GM12878 (cell line): ENCODE measurements at regions not wholly inside any gene's neighbourhood (a gene's known extent, or its start where the extent isn't known, plus 50 kb on each side); places are given as distances from the start of the nearest gene placed in this dataset.
A peak's percentile ranks its signal among the peaks of the same experiment; 100 is the strongest.

ENCODE experiments used
- ATAC-seq: fragments of 200-7000 bp; cut with Tn5 transposase; 3 replicates; pipeline ENCODE4 v1.9.1; 2020; ENCODE audit warnings: mild to moderate bottlenecking, moderate library complexity
- BruUV-seq: library from RNA; stranded (reverse); fragments of 400-500 nt; replicated peaks from 2 replicates; lab custom pipeline; 2021; lab: Mats Ljungman, UMichigan
- CTCF ChIA-PET: fragments of 300-600 bp; sonication (Branson Sonifier 250); formaldehyde crosslinking; extraction: SDS; loops from one replicate; lab custom pipeline; 2021; ENCODE audit warnings: inconsistent platforms; lab: Yijun Ruan, JAX
- POLR2A ChIA-PET: fragments of 350-600 bp; formaldehyde crosslinking; extraction: SDS; loops from one replicate; lab custom pipeline; 2021; ENCODE audit warnings: inconsistent platforms; lab: Charles Lee
- RAD21 ChIA-PET: fragments of 300-600 bp; sonication (Branson Sonifier 250); formaldehyde crosslinking; loops from one replicate; lab custom pipeline; 2023; ENCODE audit warnings: antibody characterized with exemption; ENCODE audit not compliant: unreplicated experiment; lab: Charles Lee
- SMC1A ChIA-PET: fragments of 300-600 bp; sonication (Branson Sonifier 250); formaldehyde crosslinking; loops from one replicate; lab custom pipeline; 2023; ENCODE audit not compliant: unreplicated experiment, uncharacterized antibody; lab: Charles Lee
- DNase-seq: peaks from one replicate; pipeline ENCODE4 v3.0.0-alpha.2; 2011; ENCODE audit warnings: low read depth, low spot score
- FAIRE-seq: peaks from 3 replicates; lab custom pipeline; 2011; peaks lifted over from hg19 to GRCh38; lab: Jason Lieb, UNC
- H2AFZ ChIP-seq: 2 replicates; pipeline ENCODE4 v1.6.0; 2011; ENCODE audit warnings: low read depth, low read length, control low read depth; ENCODE audit not compliant: control insufficient read depth
- H3K27ac ChIP-seq: 2 replicates; pipeline ENCODE4 v1.5.1; 2011; ENCODE audit warnings: control low read depth; ENCODE audit not compliant: control insufficient read depth, insufficient read depth
- H3K27me3 ChIP-seq, 2 experiments: replicated peaks in 1 of 2; 2 replicates each; pipeline versions ENCODE4 v1.6.0 to v1.6.1; 2011; ENCODE audit warnings: low read length in 1 of 2; ENCODE audit not compliant: control insufficient read depth in 2 of 2, insufficient read depth in 2 of 2
- H3K36me3 ChIP-seq, 2 experiments: 2 replicates each; pipeline ENCODE4 v1.5.1; 2011; ENCODE audit warnings: low read length in 1 of 2; ENCODE audit not compliant: control insufficient read depth in 2 of 2, insufficient read depth in 2 of 2
- H3K4me1 ChIP-seq: 2 replicates; pipeline ENCODE4 v1.6.1; 2011; ENCODE audit warnings: mild to moderate bottlenecking, low read length, moderate library complexity, mixed read lengths; ENCODE audit not compliant: control insufficient read depth, insufficient read depth
- H3K4me2 ChIP-seq: 2 replicates; pipeline ENCODE4 v1.6.0; 2011; ENCODE audit warnings: control low read depth; ENCODE audit not compliant: control insufficient read depth, insufficient read depth
- H3K4me3 ChIP-seq: fragments of 200-600 bp; sonication (generic); 2 replicates; pipeline ENCODE4 v1.5.1; 2016
- H3K79me2 ChIP-seq: 2 replicates; pipeline ENCODE4 v1.6.0; 2011; ENCODE audit warnings: low read length; ENCODE audit not compliant: control insufficient read depth, insufficient read depth
- H3K9ac ChIP-seq: 2 replicates; pipeline ENCODE4 v1.8.0; 2011; ENCODE audit warnings: low read length, control low read depth, mixed read lengths; ENCODE audit not compliant: control insufficient read depth, insufficient read depth
- H3K9me3 ChIP-seq: replicated peaks from 3 replicates; pipeline ENCODE4 v1.5.1; 2011; ENCODE audit warnings: mild to moderate bottlenecking, low read length; ENCODE audit not compliant: control insufficient read depth, insufficient read depth
- H4K20me1 ChIP-seq: 2 replicates; pipeline ENCODE4 v1.6.0; 2011; ENCODE audit not compliant: control insufficient read depth, insufficient read depth
- CHD2 ChIP-seq: IDR thresholded peaks from 2 replicates; pipeline ENCODE4 v1.6.1; 2011; ENCODE audit warnings: low read depth, low read length, improper control_type of control experiment, borderline replicate concordance
- CREB1 ChIP-seq: IDR thresholded peaks from 2 replicates; pipeline ENCODE4 v1.6.1; 2012; ENCODE audit warnings: low read depth, mild to moderate bottlenecking, inconsistent platforms
- IKZF1 ChIP-seq: fragments of 450-650 bp; conservative IDR thresholded peaks from 2 replicates; pipeline ENCODE4 v1.6.1; 2017; ENCODE audit warnings: antibody characterized with exemption, mild to moderate bottlenecking
- IKZF2 ChIP-seq, 2 experiments: fragments of 450-650 bp; IDR thresholded peaks; 2 replicates each; pipeline ENCODE4 v1.6.1; 2017; ENCODE audit warnings: mild to moderate bottlenecking in 2 of 2, moderate library complexity in 2 of 2
- KLF5 ChIP-seq: fragments of 450-650 bp; IDR thresholded peaks from 2 replicates; pipeline ENCODE4 v1.6.1; 2014; ENCODE audit warnings: mild to moderate bottlenecking; ENCODE audit not compliant: partially characterized antibody
- MTA2 ChIP-seq: fragments of 450-650 bp; IDR thresholded peaks from 2 replicates; pipeline ENCODE4 v1.6.1; 2016; ENCODE audit warnings: low read depth, mild to moderate bottlenecking, moderate library complexity
- MTA3 ChIP-seq: IDR thresholded peaks from 2 replicates; pipeline ENCODE4 v1.6.1; 2012; ENCODE audit warnings: low read length, inconsistent platforms, borderline replicate concordance
- MYC ChIP-seq: IDR thresholded peaks from 2 replicates; pipeline ENCODE4 v1.6.1; 2011; ENCODE audit warnings: mild to moderate bottlenecking, low read length, moderate library complexity, inconsistent platforms; ENCODE audit not compliant: insufficient read depth, insufficient replicate concordance, insufficient read length, severe bottlenecking
- SMARCA5 ChIP-seq: fragments of 450-650 bp; IDR thresholded peaks from 2 replicates; pipeline ENCODE4 v1.6.1; 2017; ENCODE audit warnings: mild to moderate bottlenecking
- SPI1 ChIP-seq: IDR thresholded peaks from 2 replicates; pipeline ENCODE4 v1.6.1; 2011; ENCODE audit warnings: low read depth, mild to moderate bottlenecking, low read length, moderate library complexity, borderline replicate concordance; ENCODE audit not compliant: insufficient read depth
- SREBF2 ChIP-seq: IDR thresholded peaks from 2 replicates; pipeline ENCODE4 v1.6.1; 2012; ENCODE audit warnings: mild to moderate bottlenecking, low read length
- ZBTB4 ChIP-seq: fragments of 450-650 bp; formaldehyde crosslinking; IDR thresholded peaks from 2 replicates; pipeline ENCODE4 v1.4.0; 2022; ENCODE audit warnings: mild to moderate bottlenecking, moderate library complexity
- WGBS: methylation state at CpG from one replicate; pipeline ENCODE4 v1.1.6; 2016; ENCODE audit warnings: low lambda C conversion rate; ENCODE audit not compliant: insufficient replicate concordance, insufficient coverage; ENCODE audit errors: missing lambda C conversion rate; 5-methylcytosine and 5-hydroxymethylcytosine counted together
- in situ Hi-C: fragments of 300-500 bp; cut with MboI; formaldehyde crosslinking; loops from 9 replicates; pipeline ENCODE4 v1.14.3; 2018; ENCODE audit warnings: mixed read lengths
- intact Hi-C: fragments of 100-400 bp; cut with micrococcal nuclease; formaldehyde crosslinking; loops from one replicate; pipeline ENCODE4 v1.14.2; 2022; ENCODE audit not compliant: unreplicated experiment
- TF ChIP-seq, protein P1 (sequence below): fragments of 450-650 bp; IDR thresholded peaks from 2 replicates; pipeline ENCODE4 v1.6.1; 2017; ENCODE audit warnings: mild to moderate bottlenecking, moderate library complexity

GRCh38 chr12:132428936-132429601, 60.9 kb upstream of the FBRSL1 start:
- H3K9ac ChIP-seq, result no peak overlapping the region
- FAIRE-seq, result no peak
- BruUV-seq, result no TSS peak

More at GRCh38 chr12:132428936-132429601, 60.9 kb upstream of the FBRSL1 start:
- intact Hi-C loops, result no loop called here
- RAD21 ChIA-PET, result no interaction called here
- CTCF ChIA-PET, result no interaction called here
- H3K4me2 ChIP-seq, result peak overlapping the region; percentile 3; the same call in 1 of the 2 replicates
- H3K4me3 ChIP-seq, result no peak overlapping the region
- ATAC-seq, result no peak; the same call in 2 of the 3 replicates
- SMC1A ChIA-PET, result no interaction called here
- no peak for DNase-seq
- H3K9me3 ChIP-seq, result no peaks in the 10 kb centered on the region
- 28% methylated on average over 21 of the region's 23 CpGs for WGBS
- H4K20me1 ChIP-seq, result no peaks in the 10 kb centered on the region
- H3K36me3 ChIP-seq, result no peaks in the 10 kb centered on the region
- H3K79me2 ChIP-seq, result no peaks in the 10 kb centered on the region
- TF ChIP-seq KLF5, result no peak
- no peak for TF ChIP-seq ZBTB4
- peak; percentile 31; the same call in 1 of the 2 replicates for TF ChIP-seq IKZF1
- TF ChIP-seq SPI1, result peak; percentile 67; the same call in 1 of the 2 replicates
- TF ChIP-seq SREBF2, result no peak
- no peak for TF ChIP-seq CREB1
- TF ChIP-seq CHD2, result no peak
- TF ChIP-seq SMARCA5, result no peak
- TF ChIP-seq, protein P1, sequence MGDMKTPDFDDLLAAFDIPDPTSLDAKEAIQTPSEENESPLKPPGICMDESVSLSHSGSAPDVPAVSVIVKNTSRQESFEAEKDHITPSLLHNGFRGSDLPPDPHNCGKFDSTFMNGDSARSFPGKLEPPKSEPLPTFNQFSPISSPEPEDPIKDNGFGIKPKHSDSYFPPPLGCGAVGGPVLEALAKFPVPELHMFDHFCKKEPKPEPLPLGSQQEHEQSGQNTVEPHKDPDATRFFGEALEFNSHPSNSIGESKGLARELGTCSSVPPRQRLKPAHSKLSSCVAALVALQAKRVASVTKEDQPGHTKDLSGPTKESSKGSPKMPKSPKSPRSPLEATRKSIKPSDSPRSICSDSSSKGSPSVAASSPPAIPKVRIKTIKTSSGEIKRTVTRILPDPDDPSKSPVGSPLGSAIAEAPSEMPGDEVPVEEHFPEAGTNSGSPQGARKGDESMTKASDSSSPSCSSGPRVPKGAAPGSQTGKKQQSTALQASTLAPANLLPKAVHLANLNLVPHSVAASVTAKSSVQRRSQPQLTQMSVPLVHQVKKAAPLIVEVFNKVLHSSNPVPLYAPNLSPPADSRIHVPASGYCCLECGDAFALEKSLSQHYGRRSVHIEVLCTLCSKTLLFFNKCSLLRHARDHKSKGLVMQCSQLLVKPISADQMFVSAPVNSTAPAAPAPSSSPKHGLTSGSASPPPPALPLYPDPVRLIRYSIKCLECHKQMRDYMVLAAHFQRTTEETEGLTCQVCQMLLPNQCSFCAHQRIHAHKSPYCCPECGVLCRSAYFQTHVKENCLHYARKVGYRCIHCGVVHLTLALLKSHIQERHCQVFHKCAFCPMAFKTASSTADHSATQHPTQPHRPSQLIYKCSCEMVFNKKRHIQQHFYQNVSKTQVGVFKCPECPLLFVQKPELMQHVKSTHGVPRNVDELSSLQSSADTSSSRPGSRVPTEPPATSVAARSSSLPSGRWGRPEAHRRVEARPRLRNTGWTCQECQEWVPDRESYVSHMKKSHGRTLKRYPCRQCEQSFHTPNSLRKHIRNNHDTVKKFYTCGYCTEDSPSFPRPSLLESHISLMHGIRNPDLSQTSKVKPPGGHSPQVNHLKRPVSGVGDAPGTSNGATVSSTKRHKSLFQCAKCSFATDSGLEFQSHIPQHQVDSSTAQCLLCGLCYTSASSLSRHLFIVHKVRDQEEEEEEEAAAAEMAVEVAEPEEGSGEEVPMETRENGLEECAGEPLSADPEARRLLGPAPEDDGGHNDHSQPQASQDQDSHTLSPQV, result no peak
- peak; percentile 11 to 40; a peak in 2 of 4 replicates for TF ChIP-seq IKZF2 (IDR thresholded peaks at IDR 0.05)
- no peak for TF ChIP-seq MYC
- TF ChIP-seq MTA3, result no peak
- TF ChIP-seq MTA2, result no peak
- TF ChIP-seq, all 136 proteins: peak for 3
- Histone ChIP-seq H3K4me1 (peaks cover 18% of the 10 kb centered on the region), H3K27ac (no peak overlapping the region), H2AFZ (no peak overlapping the region), H3K27me3 (no peaks in the 10 kb centered on the region; a peak in 1 of 4 replicates)
- POLR2A ChIA-PET, result no interaction called here
- in situ Hi-C loops, result no loop called here
